GM18867 (cell line): ENCODE measurements at regions not wholly inside any gene's neighbourhood (a gene's known extent, or its start where the extent isn't known, plus 50 kb on each side); places are given as distances from the start of the nearest gene placed in this dataset.
"Not testable (repeated sequence)": the region's sequence is repeated elsewhere in the genome, so short reads cannot be mapped to it uniquely, and the experiment has no call there.

Experiments
- ATAC-seq: cut with Tn5 transposase; IDR thresholded peaks from one replicate; pipeline ENCODE4 v1.9.1; 2021; ENCODE audit warnings: mild to moderate bottlenecking, moderate library complexity; ENCODE audit not compliant: unreplicated experiment

GRCh38 chr10:120748519-120748918 is 102.6 kb upstream of the WDR11 start:
- ATAC-seq: no peak

DNA sequence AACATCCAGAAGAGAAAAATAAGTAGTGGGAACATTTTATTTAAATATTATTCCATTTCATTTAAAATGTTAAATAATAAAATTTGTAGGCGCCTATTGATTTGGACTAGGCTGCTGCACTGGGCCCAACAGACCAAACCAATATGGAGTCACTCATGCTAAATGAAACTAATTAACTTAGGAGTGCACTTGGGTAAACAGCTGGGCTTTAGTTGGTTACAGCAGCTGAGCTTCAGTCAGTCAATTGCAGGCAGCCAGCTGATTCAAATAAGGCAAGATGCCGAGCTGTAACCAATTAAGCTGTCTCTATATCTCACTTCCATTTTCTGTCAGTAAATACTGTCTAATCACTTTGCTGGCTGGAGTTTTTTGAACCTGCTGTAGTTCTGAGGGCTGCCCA is 102.1 kb upstream of the WDR11 start:
- no peak for ATAC-seq

GRCh38 chr10:120749856-120750566 is 101.2 kb upstream of the WDR11 start:
- no peak for ATAC-seq

- ATAC-seq: no peak
These were observed 95.4 kb upstream of the WDR11 start for GRCh38 chr10:120755771-120756170.

- ATAC-seq: no peak
These were observed 90.9 kb upstream of the WDR11 start for GRCh38 chr10:120760253-120760652.

GRCh38 chr10:120761951-120762350 is 89.2 kb upstream of the WDR11 start:
- no peak for ATAC-seq

DNA sequence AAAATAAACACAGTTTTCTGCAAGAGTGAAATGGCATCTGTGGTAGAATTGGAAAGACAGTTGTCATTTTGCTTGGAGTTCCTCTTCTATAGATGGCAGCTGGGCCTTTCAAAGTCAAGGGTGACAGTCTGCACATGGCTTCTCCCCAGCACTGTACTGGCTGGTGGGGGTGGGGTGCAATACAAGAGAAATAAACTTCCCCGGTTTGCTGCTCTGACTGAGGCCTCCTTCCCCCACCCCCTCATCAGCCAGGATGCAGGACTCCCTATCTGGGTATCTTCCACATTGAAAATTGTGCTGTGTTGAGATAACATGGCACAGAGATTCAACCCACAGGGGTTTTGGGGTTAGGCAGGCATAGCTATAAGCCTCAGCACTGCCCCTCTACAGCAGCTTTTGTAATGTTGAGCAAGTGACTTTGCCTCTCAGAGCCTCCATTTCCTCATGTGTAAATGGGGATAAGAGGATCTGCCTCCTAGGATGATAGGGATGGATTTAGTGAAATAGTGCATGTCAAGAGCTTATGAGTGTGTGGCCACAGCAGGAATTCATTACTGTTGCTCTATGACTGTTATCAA is 85.8 kb upstream of the WDR11 start:
- ATAC-seq: no peak

GRCh38 chr10:120768227-120768626 is 82.9 kb upstream of the WDR11 start:
- ATAC-seq: no peak

DNA sequence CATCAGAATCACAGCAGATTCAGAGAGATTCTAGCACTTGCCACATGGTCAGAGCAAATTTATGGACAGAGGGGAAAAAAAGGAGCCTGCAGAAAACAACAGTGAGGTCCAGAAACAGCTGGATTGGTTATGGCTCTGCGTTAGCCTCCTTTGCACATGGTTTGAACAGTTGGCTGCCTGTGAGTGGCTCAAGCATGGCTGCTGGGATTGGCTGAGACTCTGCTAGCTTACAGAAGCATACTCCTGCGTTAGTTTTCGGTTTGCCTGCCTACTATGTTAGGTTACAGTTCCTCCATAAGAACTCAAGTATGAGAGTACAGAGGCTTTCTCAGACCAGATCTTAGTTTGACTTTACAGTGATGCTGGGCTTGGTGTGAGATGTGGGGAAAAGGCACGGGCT is 80.7 kb upstream of the WDR11 start:
- no peak for ATAC-seq

GRCh38 chr10:120776442-120776841 is 74.7 kb upstream of the WDR11 start:
- ATAC-seq: no peak

- no peak for ATAC-seq
These were observed 68.8 kb upstream of the WDR11 start for GRCh38 chr10:120782336-120782735.

- no peak for ATAC-seq
These were observed 68.1 kb upstream of the WDR11 start for GRCh38 chr10:120783098-120783497.

GRCh38 chr10:120783867-120784266 is 67.3 kb upstream of the WDR11 start:
- no peak for ATAC-seq

- ATAC-seq: no peak
These were observed 62.4 kb upstream of the WDR11 start for GRCh38 chr10:120788771-120789170.

DNA sequence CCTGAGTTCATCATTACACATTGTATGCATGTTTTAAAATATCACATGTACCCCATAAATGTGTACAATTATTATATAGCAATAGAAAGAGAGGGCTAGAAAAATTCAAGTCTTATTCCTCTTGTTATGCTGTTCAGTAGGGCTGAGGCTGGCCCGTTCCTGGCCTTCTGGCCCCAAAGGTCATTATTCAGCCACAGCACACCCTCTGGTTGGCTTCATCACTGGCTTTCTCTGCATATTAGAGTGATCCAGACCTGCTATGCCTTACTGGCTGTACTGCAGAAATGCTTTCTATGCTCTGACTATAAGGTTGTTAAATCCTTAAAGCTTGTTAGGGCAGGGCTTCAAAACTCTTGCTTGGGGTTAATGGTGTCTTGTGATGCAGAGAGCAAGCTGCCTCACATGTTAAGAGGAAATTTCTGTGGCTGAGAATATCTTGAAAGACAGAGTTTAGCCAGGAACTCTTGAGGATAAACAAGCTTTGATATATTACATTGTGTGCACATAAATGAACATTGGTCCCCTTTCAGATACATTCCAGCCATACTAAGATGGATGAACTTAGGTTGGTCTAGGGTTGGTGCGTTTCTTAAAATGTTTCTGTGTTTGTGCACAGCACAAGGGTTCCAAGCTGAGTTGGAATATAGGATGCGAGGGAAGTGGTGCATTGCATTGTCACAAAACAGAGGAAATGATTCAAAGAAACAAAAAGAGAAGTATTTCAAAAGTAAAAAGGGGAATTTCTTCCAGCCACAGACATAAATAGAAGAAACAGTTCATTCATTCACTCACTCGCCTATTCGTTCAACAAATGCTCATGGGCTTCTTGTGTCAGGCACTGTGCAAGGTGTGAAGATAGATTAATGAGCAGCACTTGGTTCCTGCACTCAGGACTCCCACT is 61.6 kb upstream of the WDR11 start:
- no peak for ATAC-seq

GRCh38 chr10:120791316-120791715 is 59.8 kb upstream of the WDR11 start:
- no peak for ATAC-seq

DNA sequence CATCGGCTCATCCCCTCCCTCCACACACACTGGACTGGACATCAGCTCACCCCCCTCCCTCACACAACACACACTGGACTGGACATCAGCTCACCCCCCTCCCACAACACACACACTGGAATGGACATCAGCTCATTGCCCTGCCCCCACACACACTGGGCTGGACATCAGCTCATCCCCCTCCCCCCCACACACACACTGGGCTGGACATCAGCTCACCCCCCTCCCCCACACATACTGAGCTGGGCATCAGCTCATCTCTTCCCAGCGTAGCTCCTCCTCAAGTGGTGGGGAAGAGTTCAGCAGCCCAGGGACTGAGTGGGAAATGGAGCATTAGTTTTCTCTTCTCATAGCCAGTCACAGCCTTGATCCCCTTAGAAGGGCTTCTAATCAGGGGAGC is 58.1 kb upstream of the WDR11 start:
- ATAC-seq: no peak

DNA sequence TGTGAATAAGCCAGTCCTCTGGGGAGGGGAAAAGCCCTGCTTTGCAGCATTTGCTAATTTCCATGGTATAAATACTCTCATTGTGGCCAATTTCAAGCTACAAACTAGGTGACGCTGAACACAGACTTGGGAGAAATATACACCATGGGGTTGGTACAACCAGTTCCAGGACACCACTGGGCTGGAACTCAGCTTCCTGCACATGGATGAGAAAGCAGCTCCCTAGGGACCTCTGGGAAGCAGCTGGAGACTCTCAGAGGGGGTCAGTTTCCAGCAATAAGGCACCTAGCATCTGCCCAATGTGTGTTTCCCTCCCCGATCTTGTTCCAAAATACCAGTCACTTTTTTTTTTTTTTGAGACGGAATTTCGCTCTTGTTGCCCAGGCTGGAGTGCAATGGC is 56.8 kb upstream of the WDR11 start:
- ATAC-seq: no peak

GRCh38 chr10:120798276-120798675 is 52.9 kb upstream of the WDR11 start:
- ATAC-seq: not testable (repeated sequence)

DNA sequence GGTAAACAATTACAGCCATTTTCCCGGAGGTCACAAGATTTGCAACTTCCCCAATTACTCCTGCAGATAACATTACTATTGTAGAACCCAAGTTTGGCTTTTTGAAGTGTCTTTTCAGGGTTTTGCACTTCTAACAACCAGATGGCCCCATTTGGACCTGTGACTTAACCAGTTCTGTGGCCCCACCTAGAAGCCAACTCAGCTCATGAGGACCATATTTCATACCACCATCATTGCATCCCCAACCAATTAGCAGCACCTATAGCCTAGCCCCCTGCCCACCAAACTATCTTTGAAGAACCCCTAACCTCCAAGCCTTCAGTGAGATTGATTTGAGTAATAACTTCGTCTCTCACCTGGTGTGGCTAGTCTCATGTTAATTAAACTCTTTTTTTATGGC is 51.3 kb upstream of the WDR11 start:
- ATAC-seq: no peak

GRCh38 chr10:120800528-120801323 is 50.4 kb upstream of the WDR11 start:
- ATAC-seq: no peak
